AG04450 (cell line): ENCODE measurements at regions not wholly inside any gene's neighbourhood (a gene's known extent, or its start where the extent isn't known, plus 50 kb on each side); places are given as distances from the start of the nearest gene placed in this dataset.

Experiments
- CTCF ChIA-PET: fragments of 300-600, 350-600 bp; formaldehyde crosslinking; extraction: SDS; loops from one replicate; lab custom pipeline; 2022; ENCODE audit warnings: antibody characterized with exemption, inconsistent platforms; lab: Charles Lee
- POLR2A ChIA-PET: fragments of 350-600 bp; formaldehyde crosslinking; extraction: SDS; loops from one replicate; lab custom pipeline; 2021; ENCODE audit warnings: antibody characterized with exemption, inconsistent platforms; lab: Yijun Ruan, JAX
- DNase-seq: peaks from one replicate; pipeline ENCODE4 v3.0.0-alpha.2; 2011; ENCODE audit warnings: low read depth, low spot score
- H3K27ac ChIP-seq: one replicate; pipeline ENCODE4 v1.5.1; 2012; ENCODE audit warnings: low read depth, low read length, control low read depth
- H3K27me3 ChIP-seq: one replicate; pipeline ENCODE4 v1.6.0; 2012; ENCODE audit warnings: low read length; ENCODE audit not compliant: control insufficient read depth, insufficient read depth
- H3K4me3 ChIP-seq: 2 replicates; pipeline ENCODE4 v1.5.1; 2011; ENCODE audit warnings: mild to moderate bottlenecking, low read depth, low read length, control low read depth
- H3K9me3 ChIP-seq: 2 replicates; pipeline ENCODE4 v1.5.1; 2012; ENCODE audit warnings: low read length; ENCODE audit not compliant: control insufficient read depth, insufficient read depth
- TF ChIP-seq, protein P1 (sequence below): IDR thresholded peaks from 2 replicates; pipeline ENCODE4 v1.5.1; 2011; ENCODE audit warnings: low read depth, low read length, control low read depth, inconsistent platforms

DNA sequence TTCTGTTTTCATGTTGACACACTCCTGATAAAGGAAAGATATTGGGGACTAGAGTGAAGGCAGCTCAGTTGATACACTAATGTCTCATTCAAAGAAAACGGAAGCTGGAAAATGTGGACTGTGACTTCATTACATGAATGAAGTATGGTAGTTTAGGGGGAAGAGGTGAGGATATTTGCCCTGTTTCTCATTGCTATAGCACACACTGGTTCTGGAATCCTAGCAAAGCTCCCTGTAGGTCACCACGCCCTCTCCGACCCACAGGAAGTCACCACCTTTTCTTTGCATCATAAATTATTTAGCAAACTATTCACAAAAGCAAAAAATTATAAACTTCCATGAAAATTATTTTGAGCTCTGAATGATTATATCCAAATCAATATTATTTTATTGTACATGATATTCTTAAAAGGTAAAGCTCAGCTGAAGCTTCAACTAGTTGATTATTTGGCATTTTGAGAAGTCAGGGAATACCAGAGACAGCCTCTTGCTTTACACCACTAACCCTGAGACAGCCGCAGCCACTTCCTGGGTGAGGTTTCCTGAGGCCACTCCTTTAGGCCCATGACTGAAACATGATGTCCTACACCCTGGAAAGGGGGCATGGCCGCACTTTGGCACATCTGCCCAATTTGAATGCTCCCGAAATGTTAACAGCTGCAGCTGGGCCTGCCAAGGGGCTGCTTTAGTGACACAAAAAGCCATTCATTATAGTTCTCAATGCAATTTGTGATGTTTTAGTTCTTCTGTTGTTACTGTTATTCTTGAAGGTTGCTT is 50.0 kb upstream of the WDFY2 start:
- ChIA-PET POLR2A (interaction anchor here (1.3 kb wide), 1 partner anchor 81 kb away, joined by 3 read pairs; the partner anchor contains the start of gene INTS6), CTCF (no interaction called here)
- Histone ChIP-seq H3K27ac (no peak overlapping the region), H3K27me3 (no peaks in the 10 kb centered on the region), H3K4me3 (no peak overlapping the region), H3K9me3 (no peaks in the 10 kb centered on the region; the same call in 1 of the 2 replicates)
- TF ChIP-seq, protein P1, sequence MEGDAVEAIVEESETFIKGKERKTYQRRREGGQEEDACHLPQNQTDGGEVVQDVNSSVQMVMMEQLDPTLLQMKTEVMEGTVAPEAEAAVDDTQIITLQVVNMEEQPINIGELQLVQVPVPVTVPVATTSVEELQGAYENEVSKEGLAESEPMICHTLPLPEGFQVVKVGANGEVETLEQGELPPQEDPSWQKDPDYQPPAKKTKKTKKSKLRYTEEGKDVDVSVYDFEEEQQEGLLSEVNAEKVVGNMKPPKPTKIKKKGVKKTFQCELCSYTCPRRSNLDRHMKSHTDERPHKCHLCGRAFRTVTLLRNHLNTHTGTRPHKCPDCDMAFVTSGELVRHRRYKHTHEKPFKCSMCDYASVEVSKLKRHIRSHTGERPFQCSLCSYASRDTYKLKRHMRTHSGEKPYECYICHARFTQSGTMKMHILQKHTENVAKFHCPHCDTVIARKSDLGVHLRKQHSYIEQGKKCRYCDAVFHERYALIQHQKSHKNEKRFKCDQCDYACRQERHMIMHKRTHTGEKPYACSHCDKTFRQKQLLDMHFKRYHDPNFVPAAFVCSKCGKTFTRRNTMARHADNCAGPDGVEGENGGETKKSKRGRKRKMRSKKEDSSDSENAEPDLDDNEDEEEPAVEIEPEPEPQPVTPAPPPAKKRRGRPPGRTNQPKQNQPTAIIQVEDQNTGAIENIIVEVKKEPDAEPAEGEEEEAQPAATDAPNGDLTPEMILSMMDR, result no peak
- no peak for DNase-seq
